AG09309 (cell line): ENCODE measurements at regions not wholly inside any gene's neighbourhood (a gene's known extent, or its start where the extent isn't known, plus 50 kb on each side); places are given as distances from the start of the nearest gene placed in this dataset.

Experiments used
- DNase-seq: peaks from one replicate; pipeline ENCODE4 v3.0.0-alpha.2; 2010; ENCODE audit warnings: low read depth
- H3K4me3 ChIP-seq: 2 replicates; pipeline ENCODE4 v1.5.1; 2011; ENCODE audit warnings: mild to moderate bottlenecking, low read depth, low read length, moderate library complexity; ENCODE audit not compliant: control insufficient read depth
- CTCF ChIP-seq: IDR thresholded peaks from 2 replicates; pipeline ENCODE4 v1.5.1; 2011; ENCODE audit warnings: mild to moderate bottlenecking, low read depth, low read length, inconsistent platforms; ENCODE audit not compliant: insufficient read depth, control insufficient read depth; ENCODE audit errors: missing control alignments

- H3K4me3 ChIP-seq, result no peak overlapping the region
- no peak for DNase-seq
- TF ChIP-seq CTCF, result no peak
Measured at GRCh38 chr14:43014338-43014737, 1407.7 kb downstream of the LRFN5 start.

GRCh38 chr14:43012817-43013216 lies 1406.1 kb downstream of the LRFN5 start:
- DNase-seq, result no peak
- H3K4me3 ChIP-seq, result no peak overlapping the region
- TF ChIP-seq CTCF, result no peak

- TF ChIP-seq CTCF, result no peak
- no peak overlapping the region for H3K4me3 ChIP-seq
Measured at GRCh38 chr14:43005807-43006206, 1399.1 kb downstream of the LRFN5 start.

GRCh38 chr14:43003845-43004244 lies 1397.2 kb downstream of the LRFN5 start:
- TF ChIP-seq CTCF, result no peak
- DNase-seq, result no peak
- H3K4me3 ChIP-seq, result no peak overlapping the region

More at GRCh38 chr14:43005807-43006206, 1399.1 kb downstream of the LRFN5 start:
- DNase-seq, result no peak

GRCh38 chr14:43001731-43002130 lies 1395.1 kb downstream of the LRFN5 start:
- no peak for TF ChIP-seq CTCF
- no peak for DNase-seq

GRCh38 chr14:42994051-42994736 lies 1387.5 kb downstream of the LRFN5 start:
- TF ChIP-seq CTCF, result no peak
- H3K4me3 ChIP-seq, result no peak overlapping the region
- no peak for DNase-seq

More at GRCh38 chr14:43001731-43002130, 1395.1 kb downstream of the LRFN5 start:
- no peak overlapping the region for H3K4me3 ChIP-seq
